ENCODE measurements at regions not wholly inside any gene's neighbourhood (a gene's known extent, or its start where the extent isn't known, plus 50 kb on each side); places are given as distances from the start of the nearest gene placed in this dataset.
A peak's percentile ranks its signal among the peaks of the same experiment; 100 is the strongest.

GRCh38 chr11:32316858-32317642, 118.3 kb downstream of the WT1 start:
- no peak for DNase-seq (ENCODE audit: low read depth in 3 of 3)

- DNase-seq (ENCODE audit: low read depth in 3 of 3), result no peak
Measured at GRCh38 chr11:32317643-32318042, 117.7 kb downstream of the WT1 start.

DNA sequence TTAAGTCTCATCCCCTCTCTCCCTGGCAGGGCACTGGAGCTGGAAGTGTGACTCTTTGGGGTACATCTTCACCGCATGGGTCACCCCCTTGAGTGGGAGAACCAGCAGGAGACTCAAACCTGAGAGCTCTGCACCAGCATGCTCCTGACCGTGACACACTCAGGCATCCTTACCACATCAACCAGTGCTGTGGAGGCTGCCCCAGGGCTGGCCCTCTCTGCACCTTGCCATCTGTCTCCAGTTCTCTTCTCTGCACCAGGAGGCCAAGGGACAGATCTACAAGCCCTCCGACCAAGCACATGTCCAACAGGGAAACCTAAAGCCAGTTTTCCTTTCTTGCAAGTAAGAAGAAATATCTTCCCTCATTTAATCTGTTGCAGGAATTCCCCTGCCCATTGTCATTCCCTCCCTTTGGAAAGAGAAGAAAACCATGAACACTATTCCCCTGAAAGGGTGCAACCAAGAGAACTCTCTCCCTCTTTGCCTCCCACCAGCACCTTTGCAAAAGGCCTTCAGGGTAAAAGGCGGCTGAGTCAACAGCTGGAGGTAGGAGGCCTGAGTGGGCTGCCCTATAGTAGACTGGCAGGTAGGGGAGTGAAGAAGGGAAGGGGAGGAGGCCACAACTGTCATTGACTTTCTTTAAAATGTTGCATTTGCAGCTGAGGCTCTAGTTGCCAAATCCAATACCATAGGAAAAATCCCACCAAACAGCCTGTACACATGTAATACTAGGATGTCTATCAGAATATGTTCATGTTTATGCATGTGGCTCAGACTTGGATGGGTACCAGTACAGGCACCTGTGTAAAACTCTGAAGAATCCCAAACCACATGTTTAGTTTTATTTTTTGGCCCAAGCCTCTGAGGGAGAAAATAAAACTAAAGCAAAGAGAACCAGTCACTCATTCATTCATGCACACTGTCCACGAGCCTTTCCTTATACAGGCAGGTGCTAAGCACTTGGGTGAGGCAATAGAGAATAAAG, 117.0 kb downstream of the WT1 start:
- no peak for DNase-seq (ENCODE audit: low read depth in 3 of 3)

DNA sequence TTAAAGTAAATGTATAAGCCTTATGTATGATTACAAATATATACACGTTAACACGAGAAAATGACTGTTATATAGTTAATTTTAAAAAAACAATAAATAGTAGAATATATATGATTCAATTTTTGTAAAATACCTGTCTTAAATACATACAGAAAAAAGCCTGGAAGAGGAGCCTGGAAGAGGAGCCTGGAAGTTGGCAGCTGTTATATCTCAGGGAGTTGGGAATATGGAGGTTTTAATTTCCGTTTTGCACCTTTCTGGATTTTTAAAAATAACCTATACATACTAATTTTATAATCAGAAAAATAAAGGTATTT, 111.6 kb downstream of the WT1 start:
- no peak for DNase-seq (ENCODE audit: low read depth in 3 of 3)

- no peak for DNase-seq (ENCODE audit: low read depth in 3 of 3)
Measured at GRCh38 chr11:32325187-32325586, 110.2 kb downstream of the WT1 start.

GRCh38 chr11:32325725-32326124, 109.6 kb downstream of the WT1 start:
- DNase-seq (ENCODE audit: low read depth in 3 of 3), result no peak

- no peak for DNase-seq (ENCODE audit: low read depth in 3 of 3)
Measured at GRCh38 chr11:32326522-32326921, 108.8 kb downstream of the WT1 start.

DNA sequence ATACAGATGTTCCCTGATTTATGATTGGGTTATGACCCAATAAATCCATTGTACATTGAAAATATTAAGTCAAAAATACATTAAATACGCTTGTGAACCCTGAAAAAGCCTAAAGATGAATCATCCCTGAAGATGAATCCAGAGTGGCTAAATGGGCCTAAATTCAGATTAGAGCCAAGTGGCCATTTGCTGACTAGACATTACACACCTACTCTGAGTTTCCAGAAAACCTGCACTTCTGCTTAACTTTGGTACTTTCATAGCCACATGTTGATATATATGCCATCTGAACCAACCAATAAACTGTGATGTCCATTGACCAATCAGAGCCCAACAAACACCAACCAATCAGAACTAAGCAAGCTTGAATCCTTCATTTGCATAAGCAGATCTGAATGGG, 106.9 kb downstream of the WT1 start:
- DNase-seq (ENCODE audit: low read depth in 3 of 3), result no peak

GRCh38 chr11:32331098-32331497, 104.2 kb downstream of the WT1 start:
- DNase-seq (ENCODE audit: low read depth in 3 of 3), result no peak

GRCh38 chr11:32331792-32332191, 103.5 kb downstream of the WT1 start:
- DNase-seq (ENCODE audit: low read depth in 3 of 3), result no peak

DNA sequence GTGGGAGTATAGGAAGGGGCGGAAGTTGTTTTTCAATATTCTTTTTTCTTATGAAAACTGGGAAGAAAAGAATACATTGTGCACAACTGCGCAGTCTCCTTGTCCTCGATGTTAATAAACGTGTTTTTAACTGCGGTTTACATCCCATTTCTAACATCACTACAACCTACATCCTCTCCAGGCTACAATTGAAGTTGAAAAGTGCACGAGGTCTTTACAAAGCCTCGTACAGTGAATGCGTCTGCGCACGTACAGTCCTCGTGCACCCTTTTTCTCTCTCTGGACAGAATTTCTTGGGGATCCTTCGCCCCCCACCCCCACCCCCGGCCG, 102.4 kb downstream of the WT1 start:
- no peak for DNase-seq (ENCODE audit: low read depth in 3 of 3)

DNA sequence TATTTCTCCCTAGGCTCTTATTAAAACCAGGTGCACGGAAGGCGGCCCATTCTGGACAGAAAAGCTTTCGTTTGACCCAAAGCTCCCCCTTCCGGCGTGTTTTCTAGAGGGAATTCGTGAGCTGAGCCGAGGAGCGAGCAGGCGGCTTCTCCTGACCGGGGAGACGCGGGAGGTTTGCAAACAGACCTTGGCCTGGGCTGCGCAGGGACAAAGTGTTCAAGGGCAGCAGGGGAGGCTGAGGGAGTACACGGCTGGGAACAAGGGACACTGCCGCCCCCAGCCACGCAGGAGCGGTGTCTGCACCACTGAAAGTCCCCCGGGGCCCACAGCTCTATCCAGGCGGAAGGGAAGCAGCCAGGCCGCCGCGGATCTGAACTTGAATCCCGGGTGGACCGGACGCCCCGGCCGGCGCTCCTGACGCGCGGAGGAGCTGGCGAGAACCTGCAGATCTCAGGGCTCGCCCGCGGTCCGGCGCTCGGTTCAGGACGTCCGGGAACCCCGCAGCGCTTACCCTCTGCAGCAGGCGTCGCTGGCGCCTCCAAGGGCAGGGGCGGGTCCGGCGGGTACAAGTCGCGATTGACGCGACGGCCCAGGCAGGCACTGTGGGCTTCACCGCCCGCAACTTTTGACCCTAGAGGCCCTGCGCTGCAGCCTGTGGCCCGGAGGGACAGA, 101.9 kb downstream of the WT1 start:
- DNase-seq (ENCODE audit: low read depth in 3 of 3), result peak in 1 of 3 experiments; percentile 12

DNA sequence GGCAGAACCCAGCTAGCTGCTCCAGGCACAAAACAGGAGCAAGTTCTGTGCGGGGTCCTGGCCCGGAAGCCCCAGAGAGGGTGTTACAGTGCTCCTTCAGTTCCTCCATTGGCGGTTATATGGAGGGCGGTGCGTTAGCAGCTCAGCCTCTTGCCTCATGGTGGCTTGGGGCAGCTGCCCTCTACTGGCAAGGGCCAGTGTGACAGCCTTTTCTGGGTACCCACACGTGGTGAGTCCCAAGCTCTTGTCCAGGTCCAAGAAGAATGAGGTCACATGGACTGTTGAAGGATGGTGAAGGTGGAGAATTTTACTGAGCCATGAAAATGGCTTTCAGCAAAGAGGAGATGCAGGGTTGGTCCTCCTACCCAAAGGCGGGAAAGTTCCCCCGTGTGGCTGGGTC, 100.5 kb downstream of the WT1 start:
- DNase-seq (ENCODE audit: low read depth in 3 of 3), result no peak
